Astrocyte (in vitro differentiated cells and primary cell): ENCODE measurements at regions not wholly inside any gene's neighbourhood (a gene's known extent, or its start where the extent isn't known, plus 50 kb on each side); places are given as distances from the start of the nearest gene placed in this dataset.

Experiments used
- DNase-seq: peaks from one replicate; pipeline ENCODE4 v3.0.0-alpha.2; 2010; ENCODE audit warnings: low read depth
- FAIRE-seq: peaks from 2 replicates; lab custom pipeline; 2011; peaks lifted over from hg19 to GRCh38; lab: Jason Lieb, UNC
- H2AFZ ChIP-seq: 2 replicates; pipeline ENCODE4 v1.6.0; 2012; ENCODE audit warnings: low read depth, low read length, inconsistent platforms
- H3K27ac ChIP-seq: 2 replicates; pipeline ENCODE4 v1.5.1; 2011; ENCODE audit warnings: low read depth, low read length, inconsistent platforms
- H3K27me3 ChIP-seq: 2 replicates; pipeline ENCODE4 v1.6.0; 2011; ENCODE audit warnings: low read length, inconsistent platforms; ENCODE audit not compliant: insufficient read depth
- H3K36me3 ChIP-seq: 2 replicates; pipeline ENCODE4 v1.5.1; 2011; ENCODE audit warnings: low read length, inconsistent platforms; ENCODE audit not compliant: insufficient read depth
- H3K4me1 ChIP-seq: 2 replicates; pipeline ENCODE4 v1.5.1; 2011; ENCODE audit warnings: low read length, inconsistent platforms; ENCODE audit not compliant: insufficient read depth
- H3K4me2 ChIP-seq: 2 replicates; pipeline ENCODE4 v1.6.0; 2012; ENCODE audit warnings: low read length, inconsistent platforms
- H3K4me3 ChIP-seq: 2 replicates; pipeline ENCODE4 v1.5.1; 2011; ENCODE audit warnings: low read depth, mild to moderate bottlenecking, low read length, inconsistent platforms; ENCODE audit not compliant: insufficient read depth
- H3K79me2 ChIP-seq: 2 replicates; pipeline ENCODE4 v1.6.0; 2012; ENCODE audit warnings: mild to moderate bottlenecking, low read length, inconsistent platforms; ENCODE audit not compliant: insufficient read depth
- H3K9ac ChIP-seq: 2 replicates; pipeline ENCODE4 v1.6.0; 2012; ENCODE audit warnings: mild to moderate bottlenecking, low read length, inconsistent platforms
- H3K9me3 ChIP-seq: 2 replicates; pipeline ENCODE4 v1.5.1; 2012; ENCODE audit warnings: low read depth, mild to moderate bottlenecking, low read length, inconsistent platforms; ENCODE audit not compliant: insufficient read depth
- H4K20me1 ChIP-seq: 2 replicates; pipeline ENCODE4 v1.6.0; 2012; ENCODE audit warnings: low read length, inconsistent platforms; ENCODE audit not compliant: insufficient read depth
- H3K27ac Mint-ChIP-seq: one replicate; pipeline ENCODE4 v1.8.0; 2021; ENCODE audit warnings: mild to moderate bottlenecking, mixed read lengths; ENCODE audit not compliant: unreplicated experiment
- H3K27me3 Mint-ChIP-seq: one replicate; pipeline ENCODE4 v1.8.0; 2021; ENCODE audit warnings: low read depth, mixed read lengths; ENCODE audit not compliant: unreplicated experiment
- H3K36me3 Mint-ChIP-seq: one replicate; pipeline ENCODE4 v1.8.0; 2021; ENCODE audit warnings: low read depth, mixed read lengths; ENCODE audit not compliant: unreplicated experiment
- H3K4me1 Mint-ChIP-seq: one replicate; pipeline ENCODE4 v1.8.0; 2021; ENCODE audit warnings: low read depth, mixed read lengths; ENCODE audit not compliant: unreplicated experiment
- H3K4me3 Mint-ChIP-seq: one replicate; pipeline ENCODE4 v1.8.0; 2021; ENCODE audit warnings: mild to moderate bottlenecking, moderate library complexity, mixed read lengths; ENCODE audit not compliant: unreplicated experiment
- H3K9me3 Mint-ChIP-seq: one replicate; pipeline ENCODE4 v1.8.0; 2021; ENCODE audit warnings: mild to moderate bottlenecking, mixed read lengths; ENCODE audit not compliant: unreplicated experiment
- CTCF ChIP-seq: IDR thresholded peaks from 2 replicates; pipeline ENCODE4 v1.5.1; 2011; ENCODE audit warnings: low read depth, mild to moderate bottlenecking, inconsistent platforms, low read length, moderate library complexity; ENCODE audit not compliant: insufficient read depth
- EZH2 ChIP-seq: IDR thresholded peaks from 2 replicates; pipeline ENCODE4 v1.6.1; 2012; ENCODE audit warnings: mild to moderate bottlenecking, low read length, inconsistent platforms; ENCODE audit not compliant: insufficient read depth

GRCh38 chr13:109884462-109884861 lies 98.1 kb upstream of the IRS2 start:
- H2AFZ ChIP-seq, result no peak overlapping the region
- Mint-ChIP-seq H3K4me3 (no peak overlapping the region), H3K9me3 (peaks cover 5% of the 10 kb centered on the region), H3K27ac (no peak overlapping the region), H3K36me3 (no peaks in the 10 kb centered on the region), H3K4me1 (no peaks in the 10 kb centered on the region), H3K27me3 (peaks cover 17% of the 10 kb centered on the region)
- peaks cover 8% of the 10 kb centered on the region for H3K27me3 ChIP-seq
- H3K27ac ChIP-seq, result no peak overlapping the region
- H3K9ac ChIP-seq, result no peak overlapping the region
- no peak overlapping the region for H3K4me3 ChIP-seq
- H3K9me3 ChIP-seq, result no peaks in the 10 kb centered on the region
- no peaks in the 10 kb centered on the region for H3K4me1 ChIP-seq
- DNase-seq (no peak), FAIRE-seq (no peak)
- no peak overlapping the region for H3K4me2 ChIP-seq
- no peaks in the 10 kb centered on the region for H4K20me1 ChIP-seq
- no peak for TF ChIP-seq EZH2
- TF ChIP-seq CTCF, result no peak
- no peaks in the 10 kb centered on the region for H3K79me2 ChIP-seq
- no peaks in the 10 kb centered on the region for H3K36me3 ChIP-seq

DNA sequence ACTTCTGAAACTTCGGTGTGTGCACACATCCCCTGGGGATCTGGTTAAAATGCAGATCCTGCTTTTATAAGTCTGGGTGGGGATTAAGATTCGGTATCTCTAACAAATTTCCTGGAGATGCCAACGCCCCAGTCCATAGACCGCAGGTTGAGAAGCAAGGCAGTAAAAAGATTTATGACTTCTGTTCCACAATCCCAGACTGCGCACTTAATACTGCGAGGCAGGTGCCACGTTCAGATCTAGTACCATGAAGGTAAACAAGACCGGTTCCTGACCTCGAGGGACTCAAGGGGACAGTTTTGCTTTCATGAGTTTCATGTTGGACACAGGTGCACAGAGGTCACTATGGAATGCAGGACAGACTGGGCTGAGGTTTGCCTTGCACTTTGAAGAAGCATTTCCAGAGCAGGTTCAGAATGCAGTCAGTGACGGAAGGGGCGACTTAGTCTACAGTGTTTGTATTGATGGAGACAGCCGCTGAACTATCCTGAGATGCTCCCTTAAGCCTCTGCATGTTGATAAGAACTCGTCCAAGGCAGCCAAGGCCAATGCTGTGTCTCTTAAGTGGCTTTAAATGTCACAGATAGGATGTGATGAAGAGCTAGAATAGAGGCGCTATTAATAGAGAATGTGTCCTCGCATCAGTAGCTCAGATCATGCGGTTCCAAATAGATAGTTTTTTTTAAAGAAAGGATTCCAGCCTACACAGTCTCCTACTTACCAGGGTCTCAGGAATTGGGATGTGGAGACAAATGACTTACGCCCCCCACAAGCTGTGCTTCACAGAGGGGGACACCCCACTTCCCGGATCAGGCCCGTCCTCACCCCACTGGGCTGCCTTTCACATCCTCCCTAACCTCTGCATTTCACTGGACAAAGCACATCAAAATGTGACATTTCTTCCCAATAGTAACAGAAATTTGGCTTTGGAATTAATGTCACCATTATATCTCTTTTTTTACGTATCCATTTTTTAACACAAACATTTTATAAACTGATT lies 97.1 kb upstream of the IRS2 start:
- Histone ChIP-seq H3K4me1 (no peaks in the 10 kb centered on the region), H3K79me2 (no peaks in the 10 kb centered on the region), H3K27me3 (peaks cover 8% of the 10 kb centered on the region), H3K9me3 (no peaks in the 10 kb centered on the region), H4K20me1 (no peaks in the 10 kb centered on the region), H3K27ac (no peak overlapping the region), H3K9ac (no peak overlapping the region), H2AFZ (no peak overlapping the region), H3K4me3 (no peak overlapping the region), H3K4me2 (no peak overlapping the region), H3K36me3 (no peaks in the 10 kb centered on the region)
- no peak for DNase-seq
- FAIRE-seq, result no peak
- Mint-ChIP-seq H3K27ac (no peak overlapping the region), H3K4me3 (no peak overlapping the region), H3K27me3 (peaks cover 17% of the 10 kb centered on the region), H3K36me3 (no peaks in the 10 kb centered on the region), H3K4me1 (no peaks in the 10 kb centered on the region), H3K9me3 (peaks cover 5% of the 10 kb centered on the region)
- TF ChIP-seq CTCF (no peak), EZH2 (no peak)
